A549 (cell line): ENCODE measurements at regions not wholly inside any gene's neighbourhood (a gene's known extent, or its start where the extent isn't known, plus 50 kb on each side); places are given as distances from the start of the nearest gene placed in this dataset.

Experiments
- ATAC-seq, 2 experiments: fragments of 200-7000 bp in 1 of 2; fragments of >200 bp in 1 of 2; cut with Nextera tagmentation in 1 of 2; cut with Tn5 transposase in 1 of 2; 3 replicates each; pipeline versions ENCODE4 v1.8.0 to v1.9.1; 2018 to 2020; ENCODE audit warnings: mild to moderate bottlenecking in 1 of 2, moderate library complexity in 1 of 2
- CTCF ChIA-PET: fragments of 300-600 bp; sonication (Branson Sonifier 250); formaldehyde crosslinking; extraction: SDS; loops from one replicate; lab custom pipeline; 2021; ENCODE audit warnings: antibody characterized with exemption, inconsistent platforms; lab: Yijun Ruan, JAX
- POLR2A ChIA-PET: fragments of 350-600 bp; formaldehyde crosslinking; extraction: SDS; loops from one replicate; lab custom pipeline; 2021; ENCODE audit warnings: antibody characterized with exemption, inconsistent platforms; lab: Yijun Ruan, JAX
- DNase-seq, 2 experiments: peaks; one replicate each; pipeline versions ENCODE4 v3.0.0 to v3.0.0-alpha.2; 2011 to 2016; ENCODE audit warnings: low read depth in 1 of 2, low spot score in 1 of 2
- FAIRE-seq: peaks from 2 replicates; lab custom pipeline; 2011; peaks lifted over from hg19 to GRCh38; lab: Jason Lieb, UNC
- H3K27ac ChIP-seq, 2 experiments: fragments of >200 bp; sonication (Bioruptor Twin); formaldehyde crosslinking; 3 replicates each; pipeline ENCODE4 v1.5.1; 2016 to 2017
- H3K4me1 ChIP-seq: fragments of >200 bp; sonication (Bioruptor Twin); formaldehyde crosslinking; 3 replicates; pipeline ENCODE4 v1.6.1; 2016
- H3K4me2 ChIP-seq: fragments of >200 bp; sonication (Bioruptor Twin); formaldehyde crosslinking; 3 replicates; pipeline ENCODE4 v1.6.1; 2016
- H3K4me3 ChIP-seq: fragments of >200 bp; sonication (Bioruptor Twin); formaldehyde crosslinking; 3 replicates; pipeline ENCODE4 v1.5.1; 2016
- H3K9me3 ChIP-seq: fragments of >200 bp; sonication (Bioruptor Twin); formaldehyde crosslinking; 3 replicates; pipeline ENCODE4 v1.6.1; 2016
- BHLHE40 ChIP-seq: IDR thresholded peaks from 2 replicates; pipeline ENCODE4 v1.6.1; 2012; ENCODE audit warnings: low read depth, low read length, inconsistent platforms
- CHD2 ChIP-seq: fragments of 150-350 bp; IDR thresholded peaks from 2 replicates; pipeline ENCODE4 v1.6.1; 2014; ENCODE audit warnings: low read length; ENCODE audit not compliant: partially characterized antibody
- CHD4 ChIP-seq: fragments of 200-600 bp; sonication (generic); IDR thresholded peaks from 2 replicates; pipeline ENCODE4 v1.6.1; 2016; ENCODE audit warnings: antibody characterized with exemption, mild to moderate bottlenecking, borderline replicate concordance
- EP300 ChIP-seq, 2 experiments: fragments of >200 bp; sonication (Bioruptor Twin); formaldehyde crosslinking; IDR thresholded peaks; 2 replicates in 1 of 2; 3 replicates in 1 of 2; pipeline ENCODE4 v1.6.1; 2016 to 2017
- FOSB ChIP-seq: fragments of 250-450 bp; sonication (Bioruptor Pico); IDR thresholded peaks from 2 replicates; pipeline ENCODE4 v1.5.0; 2020; ENCODE audit warnings: mild to moderate bottlenecking, moderate library complexity
- JUNB ChIP-seq: fragments of >200 bp; sonication (Bioruptor Twin); formaldehyde crosslinking; IDR thresholded peaks from 2 replicates; pipeline ENCODE4 v1.6.1; 2016
- MAZ ChIP-seq: fragments of 150-350 bp; IDR thresholded peaks from 2 replicates; pipeline ENCODE4 v1.6.1; 2014; ENCODE audit warnings: antibody characterized with exemption, low read depth, low read length, borderline replicate concordance
- MYC ChIP-seq: IDR thresholded peaks from 2 replicates; pipeline ENCODE4 v1.6.1; 2012; ENCODE audit warnings: mild to moderate bottlenecking, inconsistent platforms, low read length, improper control_type of control experiment, borderline replicate concordance
- NR3C1 ChIP-seq: fragments of >200 bp; sonication (Bioruptor Twin); formaldehyde crosslinking; IDR thresholded peaks from 3 replicates; pipeline ENCODE4 v1.6.1; 2017
- POLR2AphosphoS2 ChIP-seq: conservative IDR thresholded peaks from 2 replicates; pipeline ENCODE4 v1.6.1; 2012; ENCODE audit warnings: low read length, improper control_type of control experiment, inconsistent platforms
- RARB ChIP-seq: fragments of 250-450 bp; sonication (Bioruptor Pico); IDR thresholded peaks from 2 replicates; pipeline ENCODE4 v1.8.0; 2021; ENCODE audit warnings: mild to moderate bottlenecking, moderate library complexity
- RNF2 ChIP-seq: fragments of 200-600 bp; sonication (generic); IDR thresholded peaks from 2 replicates; pipeline ENCODE4 v1.6.1; 2016; ENCODE audit warnings: low read depth, mild to moderate bottlenecking, antibody characterized with exemption, moderate library complexity, borderline replicate concordance
- TFCP2L1 ChIP-seq: fragments of 250-450 bp; sonication (Bioruptor Pico); IDR thresholded peaks from 2 replicates; pipeline ENCODE4 v1.5.0; 2021; ENCODE audit warnings: mild to moderate bottlenecking
- WGBS: methylation state at CpG from one replicate; pipeline ENCODE4 v1.1.6; 2017; ENCODE audit errors: missing lambda C conversion rate; 5-methylcytosine and 5-hydroxymethylcytosine counted together
- TF ChIP-seq, protein P1 (sequence below): fragments of >200 bp; sonication (Bioruptor Twin); formaldehyde crosslinking; IDR thresholded peaks from 3 replicates; pipeline ENCODE4 v1.5.1; 2016
- TF ChIP-seq, protein P2 (sequence below): IDR thresholded peaks from 2 replicates; pipeline ENCODE4 v1.6.1; 2012; ENCODE audit warnings: low read depth, borderline replicate concordance
- TF ChIP-seq, protein P3 (sequence below): fragments of 450-650 bp; IDR thresholded peaks from 2 replicates; pipeline ENCODE4 v1.6.1; 2014; ENCODE audit warnings: antibody characterized with exemption
- TF ChIP-seq, protein P4 (sequence below): fragments of 150-350 bp; IDR thresholded peaks from 2 replicates; pipeline ENCODE4 v1.6.1; 2014; ENCODE audit warnings: low read depth, mild to moderate bottlenecking, low read length
- TF ChIP-seq, protein P5 (sequence below): fragments of 250-450 bp; sonication (Bioruptor Pico); IDR thresholded peaks from 2 replicates; pipeline ENCODE4 v1.5.0; 2021; ENCODE audit warnings: mild to moderate bottlenecking, moderate library complexity, borderline replicate concordance
- TF ChIP-seq, protein P6 (sequence below): fragments of 200-600 bp; sonication (generic); IDR thresholded peaks from 2 replicates; pipeline ENCODE4 v1.6.1; 2016; ENCODE audit warnings: antibody characterized with exemption, mild to moderate bottlenecking, moderate library complexity

DNA sequence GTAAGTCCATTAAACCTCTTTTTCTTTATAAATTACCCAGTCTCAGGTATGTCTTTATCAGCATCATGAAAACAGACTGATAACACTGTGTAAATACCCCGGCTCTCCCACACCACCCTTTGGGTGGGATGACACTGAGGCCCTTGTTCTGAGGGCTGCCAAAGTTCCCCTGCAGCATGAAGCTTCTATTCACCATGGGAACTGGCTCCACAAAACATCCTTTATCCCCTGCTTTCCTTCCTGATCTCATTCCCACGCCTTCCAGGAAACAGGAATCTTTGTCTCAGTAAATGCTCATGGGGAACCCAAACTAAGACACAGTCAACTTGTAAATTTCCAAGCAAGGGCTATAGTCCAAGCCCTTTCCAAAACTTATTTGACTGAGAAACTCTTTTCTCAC lies 88.4 kb downstream of the ABCC12 start (continued):
- TF ChIP-seq, protein P1, sequence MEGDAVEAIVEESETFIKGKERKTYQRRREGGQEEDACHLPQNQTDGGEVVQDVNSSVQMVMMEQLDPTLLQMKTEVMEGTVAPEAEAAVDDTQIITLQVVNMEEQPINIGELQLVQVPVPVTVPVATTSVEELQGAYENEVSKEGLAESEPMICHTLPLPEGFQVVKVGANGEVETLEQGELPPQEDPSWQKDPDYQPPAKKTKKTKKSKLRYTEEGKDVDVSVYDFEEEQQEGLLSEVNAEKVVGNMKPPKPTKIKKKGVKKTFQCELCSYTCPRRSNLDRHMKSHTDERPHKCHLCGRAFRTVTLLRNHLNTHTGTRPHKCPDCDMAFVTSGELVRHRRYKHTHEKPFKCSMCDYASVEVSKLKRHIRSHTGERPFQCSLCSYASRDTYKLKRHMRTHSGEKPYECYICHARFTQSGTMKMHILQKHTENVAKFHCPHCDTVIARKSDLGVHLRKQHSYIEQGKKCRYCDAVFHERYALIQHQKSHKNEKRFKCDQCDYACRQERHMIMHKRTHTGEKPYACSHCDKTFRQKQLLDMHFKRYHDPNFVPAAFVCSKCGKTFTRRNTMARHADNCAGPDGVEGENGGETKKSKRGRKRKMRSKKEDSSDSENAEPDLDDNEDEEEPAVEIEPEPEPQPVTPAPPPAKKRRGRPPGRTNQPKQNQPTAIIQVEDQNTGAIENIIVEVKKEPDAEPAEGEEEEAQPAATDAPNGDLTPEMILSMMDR, result no peak
- TF ChIP-seq MYC (no peak), EP300 (IDR thresholded peaks at IDR 0.05) (no peak), POLR2AphosphoS2 (no peak), CHD4 (no peak)

DNA sequence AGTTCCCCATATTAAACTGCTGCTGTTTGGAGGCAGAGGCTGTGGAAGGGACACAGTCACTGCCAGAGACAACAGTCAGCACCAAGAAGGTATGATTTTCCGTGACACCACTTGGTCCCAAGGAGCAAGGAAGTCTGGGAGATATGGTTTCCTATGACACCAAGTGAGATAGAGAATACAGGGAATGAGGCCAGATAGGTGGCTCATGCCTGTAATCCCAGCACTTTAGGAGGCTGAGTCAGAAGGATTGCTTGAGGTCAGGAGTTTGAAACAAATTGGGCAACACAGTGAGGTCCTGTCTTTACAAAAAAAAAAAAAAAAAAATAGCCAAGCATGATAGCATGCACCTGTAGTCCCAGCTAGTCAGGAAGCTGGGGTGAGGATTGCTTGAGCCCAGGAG lies 90.8 kb downstream of the ABCC12 start:
- no peaks in the 10 kb centered on the region for H3K9me3 ChIP-seq
- H3K4me1 ChIP-seq, result no peaks in the 10 kb centered on the region
- no peak for TF ChIP-seq FOSB (CRISPR knock-in tag)
- TF ChIP-seq, protein P2, sequence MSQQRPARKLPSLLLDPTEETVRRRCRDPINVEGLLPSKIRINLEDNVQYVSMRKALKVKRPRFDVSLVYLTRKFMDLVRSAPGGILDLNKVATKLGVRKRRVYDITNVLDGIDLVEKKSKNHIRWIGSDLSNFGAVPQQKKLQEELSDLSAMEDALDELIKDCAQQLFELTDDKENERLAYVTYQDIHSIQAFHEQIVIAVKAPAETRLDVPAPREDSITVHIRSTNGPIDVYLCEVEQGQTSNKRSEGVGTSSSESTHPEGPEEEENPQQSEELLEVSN, result no peak
- TF ChIP-seq RNF2, result no peak
- TF ChIP-seq TFCP2L1 (CRISPR knock-in tag), result no peak
- TF ChIP-seq, protein P3, sequence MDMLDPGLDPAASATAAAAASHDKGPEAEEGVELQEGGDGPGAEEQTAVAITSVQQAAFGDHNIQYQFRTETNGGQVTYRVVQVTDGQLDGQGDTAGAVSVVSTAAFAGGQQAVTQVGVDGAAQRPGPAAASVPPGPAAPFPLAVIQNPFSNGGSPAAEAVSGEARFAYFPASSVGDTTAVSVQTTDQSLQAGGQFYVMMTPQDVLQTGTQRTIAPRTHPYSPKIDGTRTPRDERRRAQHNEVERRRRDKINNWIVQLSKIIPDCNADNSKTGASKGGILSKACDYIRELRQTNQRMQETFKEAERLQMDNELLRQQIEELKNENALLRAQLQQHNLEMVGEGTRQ, result no peak
- TF ChIP-seq, protein P4, sequence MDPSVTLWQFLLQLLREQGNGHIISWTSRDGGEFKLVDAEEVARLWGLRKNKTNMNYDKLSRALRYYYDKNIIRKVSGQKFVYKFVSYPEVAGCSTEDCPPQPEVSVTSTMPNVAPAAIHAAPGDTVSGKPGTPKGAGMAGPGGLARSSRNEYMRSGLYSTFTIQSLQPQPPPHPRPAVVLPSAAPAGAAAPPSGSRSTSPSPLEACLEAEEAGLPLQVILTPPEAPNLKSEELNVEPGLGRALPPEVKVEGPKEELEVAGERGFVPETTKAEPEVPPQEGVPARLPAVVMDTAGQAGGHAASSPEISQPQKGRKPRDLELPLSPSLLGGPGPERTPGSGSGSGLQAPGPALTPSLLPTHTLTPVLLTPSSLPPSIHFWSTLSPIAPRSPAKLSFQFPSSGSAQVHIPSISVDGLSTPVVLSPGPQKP, result no peak
- TF ChIP-seq BHLHE40, result no peak
- TF ChIP-seq, protein P5, sequence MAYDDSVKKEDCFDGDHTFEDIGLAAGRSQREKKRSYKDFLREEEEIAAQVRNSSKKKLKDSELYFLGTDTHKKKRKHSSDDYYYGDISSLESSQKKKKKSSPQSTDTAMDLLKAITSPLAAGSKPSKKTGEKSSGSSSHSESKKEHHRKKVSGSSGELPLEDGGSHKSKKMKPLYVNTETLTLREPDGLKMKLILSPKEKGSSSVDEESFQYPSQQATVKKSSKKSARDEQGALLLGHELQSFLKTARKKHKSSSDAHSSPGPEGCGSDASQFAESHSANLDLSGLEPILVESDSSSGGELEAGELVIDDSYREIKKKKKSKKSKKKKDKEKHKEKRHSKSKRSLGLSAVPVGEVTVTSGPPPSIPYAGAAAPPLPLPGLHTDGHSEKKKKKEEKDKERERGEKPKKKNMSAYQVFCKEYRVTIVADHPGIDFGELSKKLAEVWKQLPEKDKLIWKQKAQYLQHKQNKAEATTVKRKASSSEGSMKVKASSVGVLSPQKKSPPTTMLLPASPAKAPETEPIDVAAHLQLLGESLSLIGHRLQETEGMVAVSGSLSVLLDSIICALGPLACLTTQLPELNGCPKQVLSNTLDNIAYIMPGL, result no peak
- no peak for TF ChIP-seq RARB (CRISPR knock-in tag)
- no peak for TF ChIP-seq MAZ
- TF ChIP-seq, protein P6, sequence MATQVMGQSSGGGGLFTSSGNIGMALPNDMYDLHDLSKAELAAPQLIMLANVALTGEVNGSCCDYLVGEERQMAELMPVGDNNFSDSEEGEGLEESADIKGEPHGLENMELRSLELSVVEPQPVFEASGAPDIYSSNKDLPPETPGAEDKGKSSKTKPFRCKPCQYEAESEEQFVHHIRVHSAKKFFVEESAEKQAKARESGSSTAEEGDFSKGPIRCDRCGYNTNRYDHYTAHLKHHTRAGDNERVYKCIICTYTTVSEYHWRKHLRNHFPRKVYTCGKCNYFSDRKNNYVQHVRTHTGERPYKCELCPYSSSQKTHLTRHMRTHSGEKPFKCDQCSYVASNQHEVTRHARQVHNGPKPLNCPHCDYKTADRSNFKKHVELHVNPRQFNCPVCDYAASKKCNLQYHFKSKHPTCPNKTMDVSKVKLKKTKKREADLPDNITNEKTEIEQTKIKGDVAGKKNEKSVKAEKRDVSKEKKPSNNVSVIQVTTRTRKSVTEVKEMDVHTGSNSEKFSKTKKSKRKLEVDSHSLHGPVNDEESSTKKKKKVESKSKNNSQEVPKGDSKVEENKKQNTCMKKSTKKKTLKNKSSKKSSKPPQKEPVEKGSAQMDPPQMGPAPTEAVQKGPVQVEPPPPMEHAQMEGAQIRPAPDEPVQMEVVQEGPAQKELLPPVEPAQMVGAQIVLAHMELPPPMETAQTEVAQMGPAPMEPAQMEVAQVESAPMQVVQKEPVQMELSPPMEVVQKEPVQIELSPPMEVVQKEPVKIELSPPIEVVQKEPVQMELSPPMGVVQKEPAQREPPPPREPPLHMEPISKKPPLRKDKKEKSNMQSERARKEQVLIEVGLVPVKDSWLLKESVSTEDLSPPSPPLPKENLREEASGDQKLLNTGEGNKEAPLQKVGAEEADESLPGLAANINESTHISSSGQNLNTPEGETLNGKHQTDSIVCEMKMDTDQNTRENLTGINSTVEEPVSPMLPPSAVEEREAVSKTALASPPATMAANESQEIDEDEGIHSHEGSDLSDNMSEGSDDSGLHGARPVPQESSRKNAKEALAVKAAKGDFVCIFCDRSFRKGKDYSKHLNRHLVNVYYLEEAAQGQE, result no peak
- TF ChIP-seq, protein P1, result no peak
- TF ChIP-seq NR3C1, result no peak
- no peak for TF ChIP-seq CHD2
- no peak for TF ChIP-seq JUNB
- peak overlapping the region in 1 of 2 experiments; percentile 36; a peak in 1 of 6 replicates for H3K27ac ChIP-seq
- ATAC-seq (no peak), DNase-seq (no peak), FAIRE-seq (no peak)
- 71% methylated on average over 1 of the region's 1 CpG for WGBS
- H3K4me3 ChIP-seq, result no peak overlapping the region
- no peak overlapping the region for H3K4me2 ChIP-seq
- CTCF ChIA-PET, result interaction anchor here (2.4 kb wide), 1 partner anchor 10 kb away, joined by 13 read pairs; no protein-coding TSS in a partner anchor
- POLR2A ChIA-PET, result no interaction called here
